ENCODE measurements at regions not wholly inside any gene's neighbourhood (a gene's known extent, or its start where the extent isn't known, plus 50 kb on each side); places are given as distances from the start of the nearest gene placed in this dataset.

DNA sequence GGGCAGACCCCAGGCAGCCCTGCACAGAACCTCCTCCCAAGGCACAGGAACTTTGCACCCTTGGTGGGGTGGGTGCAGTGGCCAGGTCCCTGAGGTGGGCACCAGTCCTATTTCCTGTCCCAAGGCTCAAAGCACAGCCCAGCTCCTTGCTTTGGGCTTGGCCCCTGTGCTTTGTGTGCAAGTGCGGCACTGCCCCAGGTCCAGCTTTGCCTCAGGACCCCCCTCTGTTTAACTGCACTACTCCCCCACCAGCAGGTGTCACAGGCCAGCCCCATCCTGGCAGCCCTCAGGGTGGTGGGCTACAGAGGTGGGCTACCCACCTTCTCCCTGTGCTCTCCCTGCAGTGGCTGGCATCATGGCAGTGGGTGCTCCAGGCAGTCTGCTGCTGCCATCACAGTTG, 2469.0 kb downstream of the PCDH7 start:
- TF ChIP-seq, protein P1, sequence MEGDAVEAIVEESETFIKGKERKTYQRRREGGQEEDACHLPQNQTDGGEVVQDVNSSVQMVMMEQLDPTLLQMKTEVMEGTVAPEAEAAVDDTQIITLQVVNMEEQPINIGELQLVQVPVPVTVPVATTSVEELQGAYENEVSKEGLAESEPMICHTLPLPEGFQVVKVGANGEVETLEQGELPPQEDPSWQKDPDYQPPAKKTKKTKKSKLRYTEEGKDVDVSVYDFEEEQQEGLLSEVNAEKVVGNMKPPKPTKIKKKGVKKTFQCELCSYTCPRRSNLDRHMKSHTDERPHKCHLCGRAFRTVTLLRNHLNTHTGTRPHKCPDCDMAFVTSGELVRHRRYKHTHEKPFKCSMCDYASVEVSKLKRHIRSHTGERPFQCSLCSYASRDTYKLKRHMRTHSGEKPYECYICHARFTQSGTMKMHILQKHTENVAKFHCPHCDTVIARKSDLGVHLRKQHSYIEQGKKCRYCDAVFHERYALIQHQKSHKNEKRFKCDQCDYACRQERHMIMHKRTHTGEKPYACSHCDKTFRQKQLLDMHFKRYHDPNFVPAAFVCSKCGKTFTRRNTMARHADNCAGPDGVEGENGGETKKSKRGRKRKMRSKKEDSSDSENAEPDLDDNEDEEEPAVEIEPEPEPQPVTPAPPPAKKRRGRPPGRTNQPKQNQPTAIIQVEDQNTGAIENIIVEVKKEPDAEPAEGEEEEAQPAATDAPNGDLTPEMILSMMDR (conservative IDR thresholded peaks at IDR 0.05; ENCODE audit: low read depth, low read length) = no peak
- TF ChIP-seq EZH2 (IDR thresholded peaks at IDR 0.05; ENCODE audit: low read length, unreplicated experiment) = no peak
